MM.1S (cell line): ENCODE measurements at regions not wholly inside any gene's neighbourhood (a gene's known extent, or its start where the extent isn't known, plus 50 kb on each side); places are given as distances from the start of the nearest gene placed in this dataset.

Source experiments
- EZH2 ChIP-seq: fragments of 300-600 bp; sonication (generic); optimal IDR thresholded peaks from 2 replicates; pipeline ENCODE3; 2017; ENCODE audit warnings: low read depth, mild to moderate bottlenecking, antibody characterized with exemption, low read length, mixed read lengths
- TF ChIP-seq, protein P1 (sequence below): fragments of 300-600 bp; sonication (generic); IDR thresholded peaks from 2 replicates; pipeline ENCODE4 v1.5.1; 2016; ENCODE audit warnings: antibody characterized with exemption, low read length, mixed read lengths

DNA sequence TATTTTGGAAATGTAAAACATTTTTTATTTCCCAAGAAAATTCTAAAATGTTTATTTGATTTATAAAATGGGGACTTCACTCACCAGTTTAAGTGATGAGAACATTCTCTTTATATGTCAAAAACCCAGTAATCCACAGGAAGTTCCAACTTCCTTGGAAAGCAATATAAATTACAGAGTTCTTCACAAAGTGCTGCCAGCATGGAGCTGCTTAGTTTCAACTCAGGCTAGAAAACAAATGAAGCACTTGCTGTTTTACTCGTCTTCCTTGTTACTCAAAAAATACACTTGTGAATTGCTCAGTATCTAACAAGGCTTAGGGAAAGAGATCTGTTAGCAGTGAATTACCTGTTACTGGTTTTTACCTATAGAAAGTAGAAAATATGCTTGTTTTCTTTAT lies 942.7 kb upstream of the MDGA2 start:
- TF ChIP-seq, protein P1, sequence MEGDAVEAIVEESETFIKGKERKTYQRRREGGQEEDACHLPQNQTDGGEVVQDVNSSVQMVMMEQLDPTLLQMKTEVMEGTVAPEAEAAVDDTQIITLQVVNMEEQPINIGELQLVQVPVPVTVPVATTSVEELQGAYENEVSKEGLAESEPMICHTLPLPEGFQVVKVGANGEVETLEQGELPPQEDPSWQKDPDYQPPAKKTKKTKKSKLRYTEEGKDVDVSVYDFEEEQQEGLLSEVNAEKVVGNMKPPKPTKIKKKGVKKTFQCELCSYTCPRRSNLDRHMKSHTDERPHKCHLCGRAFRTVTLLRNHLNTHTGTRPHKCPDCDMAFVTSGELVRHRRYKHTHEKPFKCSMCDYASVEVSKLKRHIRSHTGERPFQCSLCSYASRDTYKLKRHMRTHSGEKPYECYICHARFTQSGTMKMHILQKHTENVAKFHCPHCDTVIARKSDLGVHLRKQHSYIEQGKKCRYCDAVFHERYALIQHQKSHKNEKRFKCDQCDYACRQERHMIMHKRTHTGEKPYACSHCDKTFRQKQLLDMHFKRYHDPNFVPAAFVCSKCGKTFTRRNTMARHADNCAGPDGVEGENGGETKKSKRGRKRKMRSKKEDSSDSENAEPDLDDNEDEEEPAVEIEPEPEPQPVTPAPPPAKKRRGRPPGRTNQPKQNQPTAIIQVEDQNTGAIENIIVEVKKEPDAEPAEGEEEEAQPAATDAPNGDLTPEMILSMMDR = no peak
- no peak for TF ChIP-seq EZH2
